Liver (tissue), 8 donors: ENCODE measurements at regions not wholly inside any gene's neighbourhood (a gene's known extent, or its start where the extent isn't known, plus 50 kb on each side); places are given as distances from the start of the nearest gene placed in this dataset.

ENCODE experiments used
- DNase-seq: peaks from one replicate; pipeline ENCODE4 v3.0.0-alpha.2; 2017; ENCODE audit warnings: low spot score
- H3K27ac ChIP-seq, 2 donors: one replicate each; pipeline ENCODE4 v1.7.0; 2013; ENCODE audit warnings: inconsistent platforms in 2 of 2, low read length in 2 of 2, control low read depth in 1 of 2, low read depth in 1 of 2, mild to moderate bottlenecking in 1 of 2
- H3K27me3 ChIP-seq, 4 donors: one replicate each; pipeline versions ENCODE4 v1.6.1 to v1.7.0; 2013; ENCODE audit warnings: low read length in 3 of 4, inconsistent platforms in 1 of 4, mild to moderate bottlenecking in 1 of 4, moderate library complexity in 1 of 4; ENCODE audit not compliant: control insufficient read depth in 4 of 4, insufficient read depth in 4 of 4
- H3K36me3 ChIP-seq, 4 donors: one replicate each; pipeline versions ENCODE4 v1.6.1 to v1.7.0; 2013; ENCODE audit warnings: low read length in 3 of 4, mild to moderate bottlenecking in 3 of 4, low read depth in 1 of 4, moderate library complexity in 1 of 4; ENCODE audit not compliant: control insufficient read depth in 4 of 4, insufficient read depth in 3 of 4
- H3K4me1 ChIP-seq, 4 donors: one replicate each; pipeline versions ENCODE4 v1.6.1 to v1.7.0; 2013; ENCODE audit warnings: low read length in 3 of 4, mild to moderate bottlenecking in 3 of 4, moderate library complexity in 1 of 4; ENCODE audit not compliant: control insufficient read depth in 4 of 4, insufficient read depth in 4 of 4
- H3K4me3 ChIP-seq, 3 donors: one replicate each; pipeline versions ENCODE4 v1.6.1 to v1.7.0; 2013; ENCODE audit warnings: low read length in 3 of 3, control low read depth in 1 of 3, low read depth in 1 of 3, mild to moderate bottlenecking in 1 of 3
- H3K9ac ChIP-seq, 2 donors: one replicate each; pipeline ENCODE4 v1.7.0; 2013; ENCODE audit warnings: low read length in 2 of 2, mild to moderate bottlenecking in 2 of 2, moderate library complexity in 2 of 2, control low read depth in 1 of 2, low read depth in 1 of 2
- H3K9me3 ChIP-seq, 4 donors: one replicate each; pipeline versions ENCODE4 v1.6.1 to v1.7.0; 2013; ENCODE audit warnings: low read length in 3 of 4; ENCODE audit not compliant: control insufficient read depth in 4 of 4
- CTCF ChIP-seq: fragments of 150-350 bp; IDR thresholded peaks from 2 replicates; pipeline ENCODE4 v1.5.1; 2017; ENCODE audit warnings: improper control_type of control experiment, low read depth, low read length; ENCODE audit not compliant: missing input control
- EGR1 ChIP-seq, 2 donors: IDR thresholded peaks; 2 replicates each; pipeline ENCODE4 v1.6.1; 2016 to 2018; ENCODE audit warnings: antibody characterized with exemption in 2 of 2, low read depth in 2 of 2
- FOXA1 ChIP-seq: IDR thresholded peaks from 2 replicates; pipeline ENCODE4 v1.6.1; 2016; ENCODE audit warnings: antibody characterized with exemption
- FOXA2 ChIP-seq: IDR thresholded peaks from 2 replicates; pipeline ENCODE4 v1.6.1; 2016; ENCODE audit warnings: antibody characterized with exemption
- GABPA ChIP-seq, 2 donors: IDR thresholded peaks in 1 of 2; conservative IDR thresholded peaks in 1 of 2; 2 replicates each; pipeline ENCODE4 v1.6.1; 2016; ENCODE audit warnings: antibody characterized with exemption in 2 of 2, mild to moderate bottlenecking in 1 of 2, moderate library complexity in 1 of 2
- HNF4A ChIP-seq, 2 donors: conservative IDR thresholded peaks; 2 replicates each; pipeline ENCODE4 v1.6.1; 2016; ENCODE audit warnings: antibody characterized with exemption in 2 of 2, mild to moderate bottlenecking in 2 of 2
- HNF4G ChIP-seq: IDR thresholded peaks from 2 replicates; pipeline ENCODE4 v1.6.1; 2016; ENCODE audit warnings: antibody characterized with exemption
- NR2F2 ChIP-seq: IDR thresholded peaks from 2 replicates; pipeline ENCODE4 v1.6.1; 2016; ENCODE audit warnings: antibody characterized with exemption
- RAD21 ChIP-seq, 2 donors: IDR thresholded peaks; 2 replicates each; pipeline ENCODE4 v1.6.1; 2016; ENCODE audit warnings: antibody characterized with exemption in 2 of 2, mild to moderate bottlenecking in 2 of 2
- REST ChIP-seq: IDR thresholded peaks from 2 replicates; pipeline ENCODE4 v1.6.1; 2016; ENCODE audit warnings: antibody characterized with exemption, mild to moderate bottlenecking
- RXRA ChIP-seq, 2 donors: IDR thresholded peaks; 2 replicates each; pipeline ENCODE4 v1.6.1; 2017 to 2018; ENCODE audit warnings: antibody characterized with exemption in 2 of 2, mild to moderate bottlenecking in 1 of 2
- SP1 ChIP-seq: IDR thresholded peaks from 2 replicates; pipeline ENCODE4 v1.6.1; 2018; ENCODE audit warnings: antibody characterized with exemption, mild to moderate bottlenecking
- TAF1 ChIP-seq: conservative IDR thresholded peaks from 2 replicates; pipeline ENCODE4 v1.6.1; 2016; ENCODE audit warnings: antibody characterized with exemption, mild to moderate bottlenecking
- YY1 ChIP-seq: IDR thresholded peaks from 2 replicates; pipeline ENCODE4 v1.6.1; 2016; ENCODE audit warnings: antibody characterized with exemption, mild to moderate bottlenecking
- ZBTB33 ChIP-seq: IDR thresholded peaks from 2 replicates; pipeline ENCODE4 v1.6.1; 2016; ENCODE audit warnings: antibody characterized with exemption
- WGBS: extraction: QIAGEN DNeasy Blood & Tissue Kit; methylation state at CpG from one replicate; pipeline ENCODE4 v1.1.7; 2013; 5-methylcytosine and 5-hydroxymethylcytosine counted together
- TF ChIP-seq, protein P1 (sequence below): IDR thresholded peaks from 2 replicates; pipeline ENCODE4 v1.6.1; 2016; ENCODE audit warnings: antibody characterized with exemption
- TF ChIP-seq, protein P2 (sequence below): IDR thresholded peaks from 2 replicates; pipeline ENCODE4 v1.6.1; 2016; ENCODE audit warnings: antibody characterized with exemption
- donor health status: healthy.
- donor health status: healthy.
- donor health status: healthy.
- donor health status: healthy.
- donor health status: healthy.

DNA sequence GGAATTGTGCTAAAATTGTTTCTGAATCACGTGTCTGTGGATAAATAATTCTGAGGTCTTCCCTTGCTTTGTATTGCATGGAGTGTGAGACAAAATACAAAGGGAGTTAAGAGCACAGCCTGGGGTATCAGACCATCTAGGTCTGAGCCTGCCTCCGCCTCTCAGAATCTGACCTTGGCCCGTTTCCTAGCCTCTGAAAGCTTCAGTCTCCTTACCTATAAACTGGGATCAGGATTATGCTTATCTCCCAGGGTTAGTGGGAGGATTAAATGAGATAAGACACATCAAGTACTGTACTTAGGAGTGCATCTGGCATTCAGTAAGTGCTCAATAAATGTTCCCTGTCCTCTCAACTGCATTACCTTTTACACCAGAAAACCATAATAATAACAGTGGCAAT, 140.6 kb upstream of the TENM3 start (continued):
- TF ChIP-seq, protein P1, sequence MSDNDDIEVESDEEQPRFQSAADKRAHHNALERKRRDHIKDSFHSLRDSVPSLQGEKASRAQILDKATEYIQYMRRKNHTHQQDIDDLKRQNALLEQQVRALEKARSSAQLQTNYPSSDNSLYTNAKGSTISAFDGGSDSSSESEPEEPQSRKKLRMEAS: no peak

DNA sequence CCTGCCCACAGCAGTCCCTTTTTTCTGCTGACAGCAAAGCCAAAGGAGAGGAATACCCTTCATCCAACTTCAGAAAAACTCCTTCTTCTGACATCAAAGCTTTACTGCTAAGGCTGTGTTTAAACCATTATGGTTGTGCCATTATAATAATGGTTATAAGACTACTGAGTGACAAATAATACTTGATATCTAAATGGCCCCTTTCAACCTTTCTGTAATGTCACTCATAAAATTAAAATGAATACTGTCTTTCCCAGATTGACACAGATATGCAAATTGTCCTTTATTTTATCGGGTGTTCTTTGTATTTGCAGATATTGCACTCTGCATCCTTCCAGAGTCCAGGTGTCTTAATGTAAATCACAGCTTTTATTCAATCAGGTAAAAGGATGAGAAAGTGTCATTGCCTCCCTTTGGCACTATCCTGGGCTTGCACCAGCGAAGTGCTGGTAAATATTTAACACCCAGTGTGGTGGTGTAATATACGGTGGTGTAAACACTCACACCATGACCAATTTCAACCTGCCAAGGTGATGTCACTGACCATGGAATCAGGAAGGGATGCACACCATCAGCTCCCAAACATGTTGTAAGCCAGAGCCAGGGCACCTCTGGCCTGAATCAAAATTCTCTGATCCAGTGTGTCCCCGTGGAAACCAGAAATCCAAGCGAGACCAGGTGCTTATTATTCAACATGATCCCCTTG, 139.4 kb upstream of the TENM3 start:
- TF ChIP-seq RAD21 (IDR thresholded peaks at IDR 0.05) (no peak), RXRA (IDR thresholded peaks at IDR 0.05) (peak in 1 of 2 donors; percentile 30)
- 53% methylated on average over 5 of the region's 5 CpGs for WGBS

GRCh38 chr4:182105416-182105815, 137.8 kb upstream of the TENM3 start:
- WGBS: 89% methylated on average over 7 of the region's 7 CpGs
- H3K27ac ChIP-seq: no peak overlapping the region
- H3K27me3 ChIP-seq: peaks cover 0 to 2% (median 0%) of the 10 kb centered on the region in 4 donors
- H3K9ac ChIP-seq: no peak overlapping the region
- no peak overlapping the region for H3K4me3 ChIP-seq
- H3K9me3 ChIP-seq: no peaks in the 10 kb centered on the region
- no peaks in the 10 kb centered on the region for H3K4me1 ChIP-seq
- no peaks in the 10 kb centered on the region for H3K36me3 ChIP-seq
- DNase-seq: no peak
- TF ChIP-seq EGR1 (IDR thresholded peaks at IDR 0.05; ENCODE audit: low read depth in 2 of 2) (no peak), RAD21 (IDR thresholded peaks at IDR 0.05) (no peak), TAF1 (no peak), RXRA (IDR thresholded peaks at IDR 0.05) (no peak), GABPA (IDR thresholded peaks at IDR 0.05 in 1 of 2, conservative IDR thresholded peaks at IDR 0.05 in 1 of 2) (no peak)

More for the DNA sequence above, 139.4 kb upstream of the TENM3 start:
- no peaks in the 10 kb centered on the region for H3K4me1 ChIP-seq
- H3K27ac ChIP-seq: no peak overlapping the region
- H3K27me3 ChIP-seq: peaks cover 0 to 2% (median 0%) of the 10 kb centered on the region in 4 donors
- no peaks in the 10 kb centered on the region for H3K36me3 ChIP-seq
- no peaks in the 10 kb centered on the region for H3K9me3 ChIP-seq
- H3K9ac ChIP-seq: no peak overlapping the region
- no peak overlapping the region for H3K4me3 ChIP-seq
- DNase-seq: no peak

DNA sequence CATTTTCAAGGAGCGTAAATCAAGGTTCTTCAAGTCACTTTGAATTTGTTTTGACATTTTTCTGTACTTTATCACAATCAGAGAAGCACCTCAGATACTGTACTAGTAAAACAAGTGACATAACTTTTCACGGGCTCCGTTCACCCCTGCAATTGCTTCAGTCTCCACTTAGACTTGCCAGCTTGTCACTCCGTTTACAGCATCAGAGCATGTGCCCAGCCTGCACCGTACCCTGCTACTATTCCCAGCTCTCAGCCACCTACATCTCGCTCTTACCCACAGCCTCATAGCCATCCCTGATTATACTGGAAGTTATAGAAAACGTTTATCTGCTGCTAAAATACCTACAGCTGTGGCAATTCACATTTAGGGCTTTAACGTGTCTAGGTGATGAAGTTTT, 135.3 kb upstream of the TENM3 start:
- Histone ChIP-seq H3K27me3 (peaks cover 0 to 2% (median 0%) of the 10 kb centered on the region in 4 donors), H3K36me3 (no peaks in the 10 kb centered on the region), H3K9ac (no peak overlapping the region), H3K9me3 (no peaks in the 10 kb centered on the region), H3K27ac (no peak overlapping the region), H3K4me3 (no peak overlapping the region), H3K4me1 (no peaks in the 10 kb centered on the region)
- TF ChIP-seq NR2F2 (no peak), ZBTB33 (no peak), YY1 (no peak), HNF4A (conservative IDR thresholded peaks at IDR 0.05) (no peak), GABPA (IDR thresholded peaks at IDR 0.05 in 1 of 2, conservative IDR thresholded peaks at IDR 0.05 in 1 of 2) (no peak), HNF4G (no peak), TAF1 (no peak), REST (no peak), EGR1 (IDR thresholded peaks at IDR 0.05; ENCODE audit: low read depth in 2 of 2) (no peak), RAD21 (IDR thresholded peaks at IDR 0.05) (no peak), FOXA2 (no peak), CTCF (no peak), FOXA1 (no peak), RXRA (IDR thresholded peaks at IDR 0.05) (no peak), SP1 (no peak)
- TF ChIP-seq, protein P2, sequence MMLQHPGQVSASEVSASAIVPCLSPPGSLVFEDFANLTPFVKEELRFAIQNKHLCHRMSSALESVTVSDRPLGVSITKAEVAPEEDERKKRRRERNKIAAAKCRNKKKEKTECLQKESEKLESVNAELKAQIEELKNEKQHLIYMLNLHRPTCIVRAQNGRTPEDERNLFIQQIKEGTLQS: no peak
- TF ChIP-seq, protein P1: no peak
- WGBS: 68% methylated on average over 8 of the region's 8 CpGs
- no peak for DNase-seq
